ENCODE measurements at regions not wholly inside any gene's neighbourhood (a gene's known extent, or its start where the extent isn't known, plus 50 kb on each side); places are given as distances from the start of the nearest gene placed in this dataset.

DNA sequence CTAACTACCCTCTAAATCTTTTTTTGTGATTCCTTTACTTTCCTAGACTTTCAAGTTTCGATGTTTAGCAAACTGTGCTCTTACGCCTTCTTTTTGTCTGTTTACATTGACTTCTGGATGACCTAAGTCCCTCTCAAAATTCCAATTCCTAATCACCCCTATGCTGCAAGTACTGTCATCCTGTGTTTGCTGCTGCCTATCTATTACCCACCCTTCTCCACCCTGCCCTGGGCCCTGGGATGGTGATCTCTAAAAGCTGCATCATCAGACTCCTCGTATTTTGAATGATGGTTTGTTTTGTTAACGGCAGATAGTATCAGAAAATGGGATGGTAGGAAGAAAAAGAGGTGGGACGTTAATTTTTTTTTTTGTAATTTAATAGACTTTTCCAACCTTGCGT is 272.1 kb downstream of the DIO2 start:
- no peak overlapping the region for H3K9ac ChIP-seq (ENCODE audit: extremely low read depth, insufficient read length, low read length)
- no peaks in the 10 kb centered on the region for H3K9me3 Mint-ChIP-seq
- no peak overlapping the region for H2BK5ac ChIP-seq (ENCODE audit: insufficient read length, low read length)
- H3K27ac ChIP-seq (ENCODE audit: insufficient read length, low read depth, low read length) = no peak overlapping the region
- no peaks in the 10 kb centered on the region for H3K23me2 ChIP-seq (ENCODE audit: insufficient read length, low read depth, low read length, poor library complexity, severe bottlenecking)
- H4K8ac ChIP-seq (replicated peaks; ENCODE audit: insufficient read length, low read depth, low read length) = no peak overlapping the region
- H3K27me3 ChIP-seq (ENCODE audit: insufficient read depth, low read length) = no peaks in the 10 kb centered on the region
- H3K79me1 ChIP-seq (ENCODE audit: insufficient read depth, low read depth, low read length, poor library complexity, severe bottlenecking) = no peaks in the 10 kb centered on the region
- H3K4ac ChIP-seq (ENCODE audit: low read depth, low read length) = no peak overlapping the region
- H2AK5ac ChIP-seq (ENCODE audit: insufficient read length, low read length) = no peak overlapping the region
- no peaks in the 10 kb centered on the region; the same call in 1 of the 2 replicates for H3K27me3 Mint-ChIP-seq (ENCODE audit: low read depth)
- H4K20me1 ChIP-seq (ENCODE audit: control insufficient read depth, insufficient read depth, insufficient read length) = no peaks in the 10 kb centered on the region
- H3K14ac ChIP-seq (ENCODE audit: insufficient read depth, low read length) = no peak overlapping the region
- H3T11ph ChIP-seq (ENCODE audit: low read length) = no peak overlapping the region
- H3K9me3 ChIP-seq (ENCODE audit: control insufficient read depth, low read depth, low read length) = no peaks in the 10 kb centered on the region
- no peak overlapping the region for H3K18ac ChIP-seq (ENCODE audit: insufficient read length, low read depth, low read length)
- no CpG with 5 or more reads among the region's 6 CpGs for WGBS (ENCODE audit: extremely low coverage, insufficient read length, low lambda C conversion rate)
- no peaks in the 10 kb centered on the region for H3K79me2 ChIP-seq (ENCODE audit: insufficient read depth, low read length)
- H4K5ac ChIP-seq (ENCODE audit: insufficient read length, low read depth, low read length) = no peak overlapping the region
- H2BK12ac ChIP-seq (ENCODE audit: insufficient read length, low read depth, low read length) = no peak overlapping the region
- no peaks in the 10 kb centered on the region for H3K36me3 Mint-ChIP-seq (ENCODE audit: insufficient read depth in 1 of 3, low read depth in 3 of 3)
- no peak overlapping the region for H2BK120ac ChIP-seq (ENCODE audit: low read depth, low read length, poor library complexity, severe bottlenecking)
- TF ChIP-seq, protein P1, sequence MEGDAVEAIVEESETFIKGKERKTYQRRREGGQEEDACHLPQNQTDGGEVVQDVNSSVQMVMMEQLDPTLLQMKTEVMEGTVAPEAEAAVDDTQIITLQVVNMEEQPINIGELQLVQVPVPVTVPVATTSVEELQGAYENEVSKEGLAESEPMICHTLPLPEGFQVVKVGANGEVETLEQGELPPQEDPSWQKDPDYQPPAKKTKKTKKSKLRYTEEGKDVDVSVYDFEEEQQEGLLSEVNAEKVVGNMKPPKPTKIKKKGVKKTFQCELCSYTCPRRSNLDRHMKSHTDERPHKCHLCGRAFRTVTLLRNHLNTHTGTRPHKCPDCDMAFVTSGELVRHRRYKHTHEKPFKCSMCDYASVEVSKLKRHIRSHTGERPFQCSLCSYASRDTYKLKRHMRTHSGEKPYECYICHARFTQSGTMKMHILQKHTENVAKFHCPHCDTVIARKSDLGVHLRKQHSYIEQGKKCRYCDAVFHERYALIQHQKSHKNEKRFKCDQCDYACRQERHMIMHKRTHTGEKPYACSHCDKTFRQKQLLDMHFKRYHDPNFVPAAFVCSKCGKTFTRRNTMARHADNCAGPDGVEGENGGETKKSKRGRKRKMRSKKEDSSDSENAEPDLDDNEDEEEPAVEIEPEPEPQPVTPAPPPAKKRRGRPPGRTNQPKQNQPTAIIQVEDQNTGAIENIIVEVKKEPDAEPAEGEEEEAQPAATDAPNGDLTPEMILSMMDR (conservative IDR thresholded peaks at IDR 0.05) = no peak
- no peak overlapping the region for H2AFZ ChIP-seq (ENCODE audit: low read length)
- H2BK15ac ChIP-seq (ENCODE audit: low read depth, low read length) = no peak overlapping the region
- no peak overlapping the region for H2BK20ac ChIP-seq (ENCODE audit: low read depth, low read length, poor library complexity, severe bottlenecking)
- H4K91ac ChIP-seq (ENCODE audit: insufficient read length, low read depth, low read length) = no peak overlapping the region
- 0 out of 4 replicates have a peak, but pooled peaks cover 0 to 3% of the 10 kb centered on the region in 2 experiments for H3K4me1 Mint-ChIP-seq
- no peak overlapping the region for H3K4me3 Mint-ChIP-seq
- H3K27ac Mint-ChIP-seq = no peak overlapping the region
- no peak overlapping the region for H3K4me2 ChIP-seq (ENCODE audit: insufficient read depth, insufficient read length, low read length)
- DNase-seq = no peak
- no peaks in the 10 kb centered on the region for H3K4me1 ChIP-seq (ENCODE audit: insufficient read depth, low read length)
- no peak overlapping the region for H3K56ac ChIP-seq (ENCODE audit: insufficient read length, low read depth, low read length)
- H3K23ac ChIP-seq (ENCODE audit: insufficient read length, low read depth, low read length) = no peak overlapping the region

Data from H9 (cell line).